Fibroblast of mammary gland (primary cell): ENCODE measurements at regions not wholly inside any gene's neighbourhood (a gene's known extent, or its start where the extent isn't known, plus 50 kb on each side); places are given as distances from the start of the nearest gene placed in this dataset.

Experiments used
- DNase-seq: peaks from one replicate; pipeline ENCODE4 v3.0.0-alpha.2; 2010; ENCODE audit warnings: low read depth
- H3K4me3 ChIP-seq: 2 replicates; pipeline ENCODE4 v1.5.1; 2011; ENCODE audit warnings: low read depth, mild to moderate bottlenecking, low read length, moderate library complexity; ENCODE audit not compliant: control insufficient read depth
- TF ChIP-seq, protein P1 (sequence below): conservative IDR thresholded peaks from 2 replicates; pipeline ENCODE4 v1.5.1; 2011; ENCODE audit warnings: low read depth, low read length, inconsistent platforms; ENCODE audit not compliant: control insufficient read depth, insufficient read depth

DNA sequence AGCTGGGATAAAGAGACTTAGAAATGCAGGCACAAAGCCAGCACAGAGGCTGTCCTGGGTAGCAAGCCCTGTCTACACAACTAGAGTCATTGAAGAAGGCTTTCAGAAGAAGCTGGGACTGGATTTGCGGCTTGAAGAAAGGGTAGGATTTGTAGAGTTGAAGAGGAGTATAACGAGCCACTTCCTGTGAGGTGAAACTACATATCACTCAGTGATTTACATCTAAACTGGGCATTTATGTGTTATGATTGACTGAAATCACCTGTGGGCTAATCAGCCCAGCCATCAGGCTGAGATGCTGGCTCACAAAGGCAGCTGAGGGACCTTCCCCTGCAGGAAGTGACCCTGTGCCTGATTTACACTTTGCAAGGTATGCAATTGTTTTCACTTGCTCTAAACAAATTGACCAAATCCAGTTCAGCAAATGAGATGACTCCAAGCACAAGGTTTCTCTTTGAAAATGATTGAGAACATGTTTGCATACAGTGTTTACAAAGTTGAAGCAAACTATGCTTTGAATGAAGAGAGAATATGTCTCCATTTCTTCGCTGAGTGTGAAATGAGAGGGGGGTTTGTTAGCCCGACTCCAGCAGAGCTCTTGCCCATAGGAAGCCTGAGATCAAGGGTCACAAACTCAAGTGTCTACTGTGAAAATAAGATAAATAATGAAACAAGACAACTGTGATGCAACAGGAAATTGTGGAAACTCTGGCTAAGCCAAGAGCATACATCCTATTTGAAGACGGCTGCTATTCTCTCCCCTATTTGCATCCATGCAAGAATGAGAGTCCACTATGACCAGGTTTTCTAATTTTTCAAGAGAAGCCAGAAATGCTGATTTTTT is 69.3 kb upstream of the HK2 start:
- TF ChIP-seq, protein P1, sequence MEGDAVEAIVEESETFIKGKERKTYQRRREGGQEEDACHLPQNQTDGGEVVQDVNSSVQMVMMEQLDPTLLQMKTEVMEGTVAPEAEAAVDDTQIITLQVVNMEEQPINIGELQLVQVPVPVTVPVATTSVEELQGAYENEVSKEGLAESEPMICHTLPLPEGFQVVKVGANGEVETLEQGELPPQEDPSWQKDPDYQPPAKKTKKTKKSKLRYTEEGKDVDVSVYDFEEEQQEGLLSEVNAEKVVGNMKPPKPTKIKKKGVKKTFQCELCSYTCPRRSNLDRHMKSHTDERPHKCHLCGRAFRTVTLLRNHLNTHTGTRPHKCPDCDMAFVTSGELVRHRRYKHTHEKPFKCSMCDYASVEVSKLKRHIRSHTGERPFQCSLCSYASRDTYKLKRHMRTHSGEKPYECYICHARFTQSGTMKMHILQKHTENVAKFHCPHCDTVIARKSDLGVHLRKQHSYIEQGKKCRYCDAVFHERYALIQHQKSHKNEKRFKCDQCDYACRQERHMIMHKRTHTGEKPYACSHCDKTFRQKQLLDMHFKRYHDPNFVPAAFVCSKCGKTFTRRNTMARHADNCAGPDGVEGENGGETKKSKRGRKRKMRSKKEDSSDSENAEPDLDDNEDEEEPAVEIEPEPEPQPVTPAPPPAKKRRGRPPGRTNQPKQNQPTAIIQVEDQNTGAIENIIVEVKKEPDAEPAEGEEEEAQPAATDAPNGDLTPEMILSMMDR: no peak
- H3K4me3 ChIP-seq: no peak overlapping the region
- no peak for DNase-seq

DNA sequence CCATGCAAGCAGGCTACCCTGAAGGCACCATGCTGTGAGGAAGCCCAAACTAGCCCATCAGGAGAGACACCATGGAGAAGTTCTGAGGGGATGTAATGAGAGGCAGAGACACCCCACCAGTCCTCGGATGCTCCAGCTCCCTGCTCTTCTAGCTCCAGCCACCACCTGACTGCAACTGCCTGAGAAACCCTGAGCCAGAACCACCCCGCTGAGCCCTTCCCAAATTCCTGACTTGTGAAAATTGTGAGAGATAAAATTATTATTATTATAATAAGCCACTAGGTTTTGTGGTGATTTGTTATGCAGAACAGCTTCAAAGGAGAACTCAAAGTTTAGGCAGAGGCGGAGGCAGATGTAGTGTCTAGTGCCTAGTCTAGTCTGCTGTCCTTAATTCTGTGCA is 67.1 kb upstream of the HK2 start:
- no peak for DNase-seq
- TF ChIP-seq, protein P1: no peak
- no peak overlapping the region for H3K4me3 ChIP-seq

DNA sequence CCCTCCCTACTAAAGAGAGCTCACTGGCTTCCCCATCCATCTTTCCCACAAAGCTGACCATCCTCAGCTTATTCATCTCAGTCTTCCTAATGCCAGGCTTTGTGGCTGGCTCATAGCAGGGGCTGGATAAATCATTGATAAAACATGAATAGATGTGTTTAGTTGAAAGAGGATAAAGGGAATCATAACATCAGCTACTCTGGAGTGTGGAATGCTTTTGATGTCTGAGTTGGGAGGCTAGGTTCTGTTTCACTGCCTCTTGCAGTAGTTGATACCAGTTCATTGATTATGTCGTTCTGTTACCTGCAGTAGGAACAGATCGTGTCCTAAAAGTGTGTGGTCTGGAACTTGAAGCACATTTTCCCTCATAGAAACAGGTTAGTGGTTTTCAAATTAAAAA is 66.3 kb upstream of the HK2 start:
- TF ChIP-seq, protein P1: no peak
- DNase-seq: no peak
- no peak overlapping the region for H3K4me3 ChIP-seq

DNA sequence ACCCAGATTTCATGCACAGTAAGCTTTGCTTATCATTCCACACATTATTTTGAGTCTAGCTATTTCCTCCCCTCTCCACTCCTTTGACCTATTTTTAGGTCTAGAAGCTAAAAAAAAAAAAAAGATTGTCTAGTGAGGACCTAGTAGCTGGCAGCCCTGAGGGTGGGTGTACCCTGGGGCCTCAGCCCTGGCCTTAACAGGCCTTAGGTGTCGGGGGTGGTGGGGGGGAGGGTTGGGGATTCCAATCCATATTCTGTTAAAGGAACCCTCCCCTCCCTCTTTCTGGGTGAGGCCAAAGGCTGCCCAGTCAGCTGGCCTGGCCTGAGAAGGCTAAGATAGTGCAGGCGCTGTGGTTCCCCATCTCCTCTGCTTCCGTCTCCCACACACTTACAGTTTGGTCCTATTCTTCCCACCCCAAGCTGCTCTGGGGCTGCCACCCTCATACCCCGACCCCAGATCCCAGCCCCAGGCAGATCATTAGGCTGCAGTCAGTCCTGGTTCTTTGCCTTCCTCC is 65.5 kb upstream of the HK2 start:
- no peak for DNase-seq
- TF ChIP-seq, protein P1: no peak
- H3K4me3 ChIP-seq: no peak overlapping the region

DNA sequence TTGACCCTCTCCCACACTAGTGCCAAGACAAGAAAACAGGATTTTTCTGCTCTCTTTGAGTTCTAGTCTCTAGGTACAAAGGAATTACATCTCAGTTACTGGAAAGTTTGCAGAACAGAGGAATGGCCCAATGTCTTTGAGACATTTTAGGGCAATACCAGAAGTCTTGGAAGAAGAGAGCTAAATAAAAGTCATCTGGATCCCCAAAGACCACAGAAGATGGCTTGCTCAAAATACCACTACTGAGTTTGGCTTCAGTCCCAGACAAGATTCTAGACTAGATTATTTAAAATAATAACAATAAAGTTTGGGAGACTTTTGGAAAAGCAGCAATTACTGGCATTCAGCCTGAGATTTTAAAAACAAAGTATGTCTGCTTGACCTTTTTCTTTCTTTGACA is 61.9 kb upstream of the HK2 start:
- no peak overlapping the region for H3K4me3 ChIP-seq
- TF ChIP-seq, protein P1: no peak
- no peak for DNase-seq

DNA sequence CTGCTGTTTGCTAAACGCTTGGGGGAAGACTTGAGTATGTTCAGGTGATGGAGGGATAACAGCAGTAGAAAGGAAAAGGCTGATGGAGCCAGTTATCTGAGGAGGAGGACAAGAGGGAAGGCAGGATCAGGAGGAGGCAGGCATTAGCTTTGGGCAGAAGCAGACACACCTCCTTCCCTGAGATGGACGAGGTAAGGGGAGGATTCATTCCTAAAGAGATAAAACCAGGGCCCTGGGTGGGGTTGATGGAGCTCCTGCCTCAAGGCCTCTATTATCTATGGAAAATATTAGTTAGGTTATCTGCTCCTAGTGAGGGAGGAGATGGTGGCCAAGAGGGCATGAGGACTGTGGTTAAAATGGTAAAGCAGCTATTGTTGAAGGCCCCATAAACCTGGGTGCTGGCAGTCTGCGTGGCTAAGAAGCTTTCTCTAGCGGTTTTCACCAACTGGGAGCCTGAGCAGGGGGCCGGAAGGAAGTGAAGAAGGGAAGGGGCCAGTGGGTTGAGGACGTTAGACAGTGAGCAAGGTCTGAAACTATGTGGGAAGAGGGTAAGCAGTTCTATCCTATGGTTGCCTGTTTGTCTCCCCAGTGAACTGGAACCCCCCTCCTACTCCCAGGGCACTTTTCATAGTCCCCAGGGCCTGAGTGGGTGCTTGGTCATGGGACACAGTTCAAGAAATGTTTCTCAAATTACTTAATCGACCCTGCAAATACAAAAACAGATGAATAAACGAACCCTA is 56.6 kb upstream of the HK2 start:
- TF ChIP-seq, protein P1: no peak
- DNase-seq: no peak
- no peak overlapping the region for H3K4me3 ChIP-seq
